PFSK-1 (cell line): ENCODE measurements at regions not wholly inside any gene's neighbourhood (a gene's known extent, or its start where the extent isn't known, plus 50 kb on each side); places are given as distances from the start of the nearest gene placed in this dataset.

Experiments used
- FOXP2 ChIP-seq: optimal IDR thresholded peaks from 2 replicates; pipeline ENCODE3; 2011; ENCODE audit warnings: borderline replicate concordance, control low read depth, inconsistent platforms; ENCODE audit not compliant: insufficient read depth; ENCODE audit errors: extremely low read length, extremely low read depth
- POLR2AphosphoS5 ChIP-seq: IDR thresholded peaks from 2 replicates; pipeline ENCODE4 v1.6.1; 2012; ENCODE audit warnings: low read depth, mild to moderate bottlenecking, control low read depth, low read length, moderate library complexity
- SIN3A ChIP-seq: IDR thresholded peaks from 2 replicates; pipeline ENCODE4 v1.6.1; 2012; ENCODE audit warnings: mild to moderate bottlenecking, low read length, moderate library complexity, borderline replicate concordance; ENCODE audit not compliant: insufficient read depth
- TAF1 ChIP-seq: IDR thresholded peaks from 2 replicates; pipeline ENCODE4 v1.6.1; 2012; ENCODE audit warnings: low read length, control low read depth, borderline replicate concordance; ENCODE audit not compliant: insufficient read depth
- TF ChIP-seq, protein P1 (sequence below), 2 experiments: IDR thresholded peaks; 2 replicates each; pipeline versions ENCODE4 v1.6.1 to v1.8.0; 2011 to 2012; ENCODE audit warnings: low read depth in 2 of 2, low read length in 2 of 2, control low read depth in 1 of 2, inconsistent platforms in 1 of 2, mild to moderate bottlenecking in 1 of 2, moderate library complexity in 1 of 2; ENCODE audit not compliant: insufficient read depth in 1 of 2

DNA sequence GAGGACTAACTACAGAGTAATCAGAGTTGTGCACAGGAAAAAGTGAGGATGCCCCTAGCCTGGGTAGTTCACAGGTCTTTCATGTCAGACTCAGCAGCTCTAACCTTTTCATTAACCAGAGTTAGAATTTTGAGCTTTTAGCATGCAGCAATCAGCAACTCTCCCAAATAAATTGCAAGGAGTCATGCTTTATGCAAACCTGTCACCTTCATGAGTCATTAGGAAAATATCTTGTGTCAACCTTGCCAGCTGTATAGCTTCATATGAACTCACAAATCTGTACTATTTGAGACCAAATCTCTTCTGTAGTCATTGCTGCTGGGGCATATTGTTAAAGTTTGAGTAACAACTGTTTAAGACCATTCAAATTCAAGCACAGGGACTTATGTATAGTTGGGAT is 382.3 kb upstream of the NT5C1B start:
- TF ChIP-seq SIN3A (no peak), FOXP2 (no peak), TAF1 (no peak), POLR2AphosphoS5 (no peak)
- TF ChIP-seq, protein P1, sequence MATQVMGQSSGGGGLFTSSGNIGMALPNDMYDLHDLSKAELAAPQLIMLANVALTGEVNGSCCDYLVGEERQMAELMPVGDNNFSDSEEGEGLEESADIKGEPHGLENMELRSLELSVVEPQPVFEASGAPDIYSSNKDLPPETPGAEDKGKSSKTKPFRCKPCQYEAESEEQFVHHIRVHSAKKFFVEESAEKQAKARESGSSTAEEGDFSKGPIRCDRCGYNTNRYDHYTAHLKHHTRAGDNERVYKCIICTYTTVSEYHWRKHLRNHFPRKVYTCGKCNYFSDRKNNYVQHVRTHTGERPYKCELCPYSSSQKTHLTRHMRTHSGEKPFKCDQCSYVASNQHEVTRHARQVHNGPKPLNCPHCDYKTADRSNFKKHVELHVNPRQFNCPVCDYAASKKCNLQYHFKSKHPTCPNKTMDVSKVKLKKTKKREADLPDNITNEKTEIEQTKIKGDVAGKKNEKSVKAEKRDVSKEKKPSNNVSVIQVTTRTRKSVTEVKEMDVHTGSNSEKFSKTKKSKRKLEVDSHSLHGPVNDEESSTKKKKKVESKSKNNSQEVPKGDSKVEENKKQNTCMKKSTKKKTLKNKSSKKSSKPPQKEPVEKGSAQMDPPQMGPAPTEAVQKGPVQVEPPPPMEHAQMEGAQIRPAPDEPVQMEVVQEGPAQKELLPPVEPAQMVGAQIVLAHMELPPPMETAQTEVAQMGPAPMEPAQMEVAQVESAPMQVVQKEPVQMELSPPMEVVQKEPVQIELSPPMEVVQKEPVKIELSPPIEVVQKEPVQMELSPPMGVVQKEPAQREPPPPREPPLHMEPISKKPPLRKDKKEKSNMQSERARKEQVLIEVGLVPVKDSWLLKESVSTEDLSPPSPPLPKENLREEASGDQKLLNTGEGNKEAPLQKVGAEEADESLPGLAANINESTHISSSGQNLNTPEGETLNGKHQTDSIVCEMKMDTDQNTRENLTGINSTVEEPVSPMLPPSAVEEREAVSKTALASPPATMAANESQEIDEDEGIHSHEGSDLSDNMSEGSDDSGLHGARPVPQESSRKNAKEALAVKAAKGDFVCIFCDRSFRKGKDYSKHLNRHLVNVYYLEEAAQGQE (IDR thresholded peaks at IDR 0.05; ENCODE audit: insufficient read depth in 1 of 2, low read depth in 2 of 2, low read length in 2 of 2) = no peak

DNA sequence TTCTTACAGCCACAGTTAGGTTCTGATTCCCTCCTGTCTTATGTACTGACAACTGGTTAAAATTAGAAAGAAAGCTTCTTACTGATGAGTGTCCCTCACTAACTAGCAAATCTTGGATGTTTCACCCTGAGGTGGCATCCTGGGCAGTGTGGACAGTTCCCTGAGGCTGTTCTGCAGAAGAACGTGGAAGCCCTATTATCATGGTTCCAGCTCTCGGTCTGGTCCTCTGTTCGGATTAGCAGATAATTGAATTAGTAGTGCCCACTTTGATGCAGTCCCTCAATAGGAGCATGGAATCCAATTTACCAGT is 381.7 kb upstream of the NT5C1B start:
- TF ChIP-seq POLR2AphosphoS5 (no peak), FOXP2 (no peak), TAF1 (no peak), SIN3A (no peak)
- TF ChIP-seq, protein P1 (IDR thresholded peaks at IDR 0.05; ENCODE audit: insufficient read depth in 1 of 2, low read depth in 2 of 2, low read length in 2 of 2) = no peak

DNA sequence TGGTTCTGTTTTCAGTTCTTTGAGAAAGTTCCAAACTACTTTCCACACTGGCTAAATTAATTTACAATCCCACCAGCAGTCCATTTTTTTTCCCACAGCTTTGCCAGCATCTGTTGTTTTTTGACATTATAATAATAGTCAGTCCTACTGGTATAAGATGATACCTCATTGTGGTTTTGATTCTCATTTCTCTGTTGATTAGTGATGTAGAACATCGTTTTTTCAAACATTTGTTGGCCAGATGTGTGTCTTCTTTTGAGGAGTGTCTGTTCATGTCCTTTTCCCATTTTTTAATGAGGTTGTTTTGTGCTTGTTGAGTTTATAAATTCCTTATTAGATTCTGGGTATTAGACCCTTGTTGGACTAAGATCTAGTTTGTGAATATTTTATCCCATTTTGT is 376.8 kb upstream of the NT5C1B start:
- TF ChIP-seq SIN3A (no peak), FOXP2 (no peak), TAF1 (no peak), POLR2AphosphoS5 (no peak)
- TF ChIP-seq, protein P1 (IDR thresholded peaks at IDR 0.05; ENCODE audit: insufficient read depth in 1 of 2, low read depth in 2 of 2, low read length in 2 of 2) = no peak

DNA sequence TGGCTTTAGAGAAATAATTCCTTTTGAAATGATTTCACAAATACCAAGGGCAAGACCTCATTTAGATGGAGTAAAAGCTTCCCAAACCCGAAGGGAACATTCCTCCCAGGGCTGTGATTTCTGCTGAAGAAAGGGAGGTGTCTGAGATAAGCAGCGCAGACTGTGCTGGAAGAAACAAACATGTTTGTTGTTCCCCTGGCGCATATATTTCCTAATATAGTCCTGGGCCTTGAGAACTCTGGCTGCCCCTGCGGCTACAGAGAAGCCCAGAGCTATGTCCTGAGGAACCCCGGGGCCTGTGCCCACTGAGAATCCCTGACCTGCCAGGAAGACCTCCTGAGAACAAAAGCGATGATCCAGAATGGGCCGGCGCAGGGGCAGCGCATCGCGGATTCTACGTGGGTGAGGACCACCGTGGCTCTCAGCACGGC is 372.6 kb upstream of the NT5C1B start:
- no peak for TF ChIP-seq FOXP2
- TF ChIP-seq POLR2AphosphoS5 = no peak
- TF ChIP-seq TAF1 = no peak
- TF ChIP-seq SIN3A = no peak
- TF ChIP-seq, protein P1 (IDR thresholded peaks at IDR 0.05; ENCODE audit: insufficient read depth in 1 of 2, low read depth in 2 of 2, low read length in 2 of 2) = no peak
